ENCODE measurements at regions not wholly inside any gene's neighbourhood (a gene's known extent, or its start where the extent isn't known, plus 50 kb on each side); places are given as distances from the start of the nearest gene placed in this dataset.

DNA sequence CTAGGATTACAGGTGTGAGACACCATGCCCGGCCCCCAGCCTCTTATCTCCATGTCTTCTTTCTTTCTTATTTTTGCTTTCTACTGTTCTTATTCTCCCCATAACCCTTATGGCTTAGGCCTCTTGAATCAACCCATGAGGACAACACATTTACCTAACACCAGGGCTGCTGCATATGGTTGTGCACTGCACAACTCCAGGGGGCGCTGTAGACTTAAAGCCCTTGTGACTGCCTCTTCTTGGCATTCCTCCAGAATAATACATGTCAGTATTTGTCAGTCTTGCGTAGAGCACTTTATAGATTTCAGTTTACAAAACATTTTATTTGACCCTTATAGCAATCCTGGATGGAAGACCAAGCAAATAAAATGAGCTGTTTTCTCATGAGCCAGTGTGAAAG lies 225.0 kb upstream of the SALL1 start:
- TF ChIP-seq, protein P1, sequence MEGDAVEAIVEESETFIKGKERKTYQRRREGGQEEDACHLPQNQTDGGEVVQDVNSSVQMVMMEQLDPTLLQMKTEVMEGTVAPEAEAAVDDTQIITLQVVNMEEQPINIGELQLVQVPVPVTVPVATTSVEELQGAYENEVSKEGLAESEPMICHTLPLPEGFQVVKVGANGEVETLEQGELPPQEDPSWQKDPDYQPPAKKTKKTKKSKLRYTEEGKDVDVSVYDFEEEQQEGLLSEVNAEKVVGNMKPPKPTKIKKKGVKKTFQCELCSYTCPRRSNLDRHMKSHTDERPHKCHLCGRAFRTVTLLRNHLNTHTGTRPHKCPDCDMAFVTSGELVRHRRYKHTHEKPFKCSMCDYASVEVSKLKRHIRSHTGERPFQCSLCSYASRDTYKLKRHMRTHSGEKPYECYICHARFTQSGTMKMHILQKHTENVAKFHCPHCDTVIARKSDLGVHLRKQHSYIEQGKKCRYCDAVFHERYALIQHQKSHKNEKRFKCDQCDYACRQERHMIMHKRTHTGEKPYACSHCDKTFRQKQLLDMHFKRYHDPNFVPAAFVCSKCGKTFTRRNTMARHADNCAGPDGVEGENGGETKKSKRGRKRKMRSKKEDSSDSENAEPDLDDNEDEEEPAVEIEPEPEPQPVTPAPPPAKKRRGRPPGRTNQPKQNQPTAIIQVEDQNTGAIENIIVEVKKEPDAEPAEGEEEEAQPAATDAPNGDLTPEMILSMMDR (IDR thresholded peaks at IDR 0.05; ENCODE audit: low read length, missing control alignments) = no peak
- no peak overlapping the region for H3K4me3 ChIP-seq (replicated peaks; ENCODE audit: low read depth, low read length)
- DNase-seq (ENCODE audit: low read depth) = no peak

DNA sequence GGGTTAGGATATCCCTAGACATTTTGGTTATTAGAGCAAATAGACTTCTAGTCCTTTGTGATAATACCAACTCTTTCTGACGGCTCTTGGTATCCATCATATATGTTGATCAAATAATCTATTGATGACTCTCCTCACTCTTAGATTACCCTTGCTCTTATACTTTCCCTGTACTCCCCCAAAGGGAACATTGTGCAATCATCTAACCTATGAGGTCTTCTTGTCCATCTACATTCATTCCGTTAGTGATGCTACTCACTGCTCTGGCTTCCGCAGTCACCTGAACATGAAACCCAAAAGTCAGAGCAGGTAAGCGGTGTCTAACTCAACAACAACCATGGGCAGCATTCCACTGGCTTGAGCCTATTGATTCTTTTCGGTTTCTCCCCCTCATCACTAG lies 223.7 kb upstream of the SALL1 start:
- TF ChIP-seq, protein P1 (IDR thresholded peaks at IDR 0.05; ENCODE audit: low read length, missing control alignments) = no peak
- DNase-seq (ENCODE audit: low read depth) = no peak
- no peak overlapping the region for H3K4me3 ChIP-seq (replicated peaks; ENCODE audit: low read depth, low read length)

DNA sequence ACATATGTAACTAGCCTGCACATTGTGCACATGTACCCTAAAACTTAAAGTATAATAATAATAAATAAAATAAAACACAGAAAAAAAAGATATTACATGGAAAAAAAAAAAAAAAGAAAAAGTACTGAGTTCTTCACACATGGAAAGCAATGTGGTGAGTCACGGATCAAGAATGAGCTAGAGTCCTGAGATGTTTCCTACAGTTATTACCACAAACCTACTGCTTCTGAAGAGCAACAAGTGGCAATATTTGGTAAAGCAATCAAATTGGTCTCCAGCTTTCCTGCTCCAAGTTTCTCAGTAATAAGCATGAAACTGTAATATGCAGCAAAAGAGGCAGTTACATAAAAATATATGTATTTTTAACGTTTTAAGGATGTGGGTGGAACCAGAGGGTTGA lies 223.3 kb upstream of the SALL1 start:
- TF ChIP-seq, protein P1 (IDR thresholded peaks at IDR 0.05; ENCODE audit: low read length, missing control alignments) = no peak
- no peak overlapping the region for H3K4me3 ChIP-seq (replicated peaks; ENCODE audit: low read depth, low read length)
- peak; percentile 64 for DNase-seq (ENCODE audit: low read depth)

DNA sequence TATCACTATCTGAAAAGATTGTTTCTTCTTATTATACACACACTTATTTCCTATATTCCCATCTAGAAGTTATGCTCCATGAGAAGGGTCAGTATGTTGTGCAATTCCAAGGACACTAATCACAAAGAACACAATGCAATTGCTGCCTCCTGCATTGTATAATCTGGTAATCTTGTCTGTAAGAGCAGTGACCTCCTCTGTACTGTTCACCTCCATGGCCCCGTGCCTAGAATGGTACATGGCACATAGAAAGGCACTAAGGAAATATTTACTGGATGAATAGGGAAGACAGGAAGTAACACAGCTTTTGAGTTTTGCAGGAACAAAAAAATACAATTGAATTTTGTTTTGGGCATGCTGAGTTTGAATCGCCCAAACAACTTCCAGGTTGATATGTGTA lies 214.6 kb upstream of the SALL1 start:
- TF ChIP-seq, protein P1 (IDR thresholded peaks at IDR 0.05; ENCODE audit: low read length, missing control alignments) = no peak
- DNase-seq (ENCODE audit: low read depth) = no peak
- H3K4me3 ChIP-seq (replicated peaks; ENCODE audit: low read depth, low read length) = no peak overlapping the region

DNA sequence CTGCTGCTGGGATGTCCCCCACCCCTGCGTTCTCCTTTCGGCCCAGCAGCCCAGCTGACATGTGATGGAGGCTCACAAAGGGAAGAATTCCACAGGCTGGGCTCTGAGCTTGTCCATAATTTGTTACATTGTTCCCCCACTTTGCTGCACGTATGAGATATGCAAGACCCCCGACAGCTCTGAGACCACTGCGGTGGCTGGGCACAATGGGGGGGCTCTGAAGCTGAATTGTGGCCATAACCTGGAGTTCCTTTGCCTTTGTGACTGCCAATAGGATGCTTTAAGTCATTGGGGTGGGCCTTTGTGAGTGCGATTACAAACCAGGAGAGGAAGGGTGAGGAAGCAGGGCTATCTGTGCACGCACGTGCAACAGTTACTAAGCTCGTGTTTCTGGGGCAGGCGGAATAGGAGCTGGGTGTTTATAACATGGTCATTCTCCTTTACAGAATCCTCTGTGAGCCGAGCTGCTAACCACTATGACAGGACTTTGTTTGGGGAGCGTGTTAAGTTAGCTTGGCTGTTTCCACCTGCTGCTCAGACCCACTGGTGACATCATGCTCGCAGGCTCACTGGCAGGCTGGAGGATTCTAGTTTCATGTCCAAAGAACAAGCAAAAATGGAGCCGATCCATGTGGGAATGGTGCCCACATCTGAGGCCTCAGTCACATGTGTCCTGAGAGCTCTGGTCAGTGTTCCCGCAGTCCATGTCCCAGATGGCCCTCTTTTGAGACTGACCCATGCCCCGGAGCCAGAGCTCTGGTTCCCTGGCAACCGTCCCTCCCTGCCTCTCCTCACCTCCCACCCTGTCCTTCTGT lies 208.3 kb upstream of the SALL1 start:
- no peak overlapping the region for H3K4me3 ChIP-seq (replicated peaks; ENCODE audit: low read depth, low read length)
- TF ChIP-seq, protein P1 (IDR thresholded peaks at IDR 0.05; ENCODE audit: low read length, missing control alignments) = no peak
- no peak for DNase-seq (ENCODE audit: low read depth)

DNA sequence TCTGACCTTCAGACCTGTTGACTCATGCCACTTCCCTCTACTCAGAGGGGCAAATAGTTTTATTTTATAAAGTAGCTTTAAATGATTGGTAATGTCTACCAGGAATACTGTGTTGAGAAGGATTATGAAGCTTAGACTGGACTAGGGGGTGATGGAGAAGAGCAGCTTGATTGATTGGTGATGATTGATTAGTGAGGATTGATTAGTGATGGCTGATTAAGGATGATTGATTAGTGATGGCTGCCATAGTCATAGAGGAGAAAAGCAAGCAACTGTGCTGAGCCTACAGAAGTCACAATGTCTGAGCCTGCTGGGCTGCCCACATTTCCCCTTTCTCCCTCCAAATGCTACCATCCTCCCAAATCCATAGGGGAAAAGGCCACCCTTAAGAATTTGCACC lies 206.8 kb upstream of the SALL1 start:
- DNase-seq (ENCODE audit: low read depth) = no peak
- TF ChIP-seq, protein P1 (IDR thresholded peaks at IDR 0.05; ENCODE audit: low read length, missing control alignments) = no peak
- H3K4me3 ChIP-seq (replicated peaks; ENCODE audit: low read depth, low read length) = no peak overlapping the region

DNA sequence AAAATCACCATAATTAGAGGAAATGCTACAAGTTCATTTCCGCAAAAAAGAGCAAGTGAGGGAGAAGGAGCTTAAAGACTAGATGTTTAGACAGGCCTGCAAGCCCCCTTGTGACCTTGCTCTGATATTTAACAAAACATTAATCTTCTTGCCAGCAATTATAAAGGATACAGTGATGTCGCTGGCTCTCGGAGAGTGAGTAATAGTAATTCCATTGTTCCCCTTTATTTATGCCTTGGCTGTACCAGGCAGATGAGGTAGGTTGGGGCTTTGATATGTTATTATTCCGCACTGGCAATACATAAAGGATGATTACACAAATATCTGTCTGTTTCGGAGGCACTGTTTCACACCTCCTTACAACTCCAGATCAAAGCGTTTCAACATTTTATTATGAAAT lies 204.8 kb upstream of the SALL1 start:
- TF ChIP-seq, protein P1 (IDR thresholded peaks at IDR 0.05; ENCODE audit: low read length, missing control alignments) = no peak
- H3K4me3 ChIP-seq (replicated peaks; ENCODE audit: low read depth, low read length) = no peak overlapping the region
- DNase-seq (ENCODE audit: low read depth) = no peak

Data from fibroblast of pulmonary artery (primary cell).